WTC11 (cell line): ENCODE measurements at regions not wholly inside any gene's neighbourhood (a gene's known extent, or its start where the extent isn't known, plus 50 kb on each side); places are given as distances from the start of the nearest gene placed in this dataset.

Source experiments
- ATAC-seq: fragments of 200-7000 bp; cut with Tn5 transposase; 2 replicates; pipeline ENCODE4 v1.10.0; 2021; ENCODE audit warnings: mild to moderate bottlenecking, moderate library complexity
- CTCF ChIA-PET: fragments of 300-600 bp; sonication (Branson Sonifier 250); formaldehyde crosslinking; loops from one replicate; lab custom pipeline; 2021; ENCODE audit warnings: antibody characterized with exemption; lab: Charles Lee
- POLR2A ChIA-PET: fragments of 350-600 bp; sonication (Branson Sonifier 250); formaldehyde crosslinking; loops from one replicate; lab custom pipeline; 2021; ENCODE audit warnings: antibody characterized with exemption; lab: Charles Lee
- DNase-seq: peaks from one replicate; pipeline ENCODE4 v3.0.0; 2021; ENCODE audit warnings: low spot score
- H3K27ac Mint-ChIP-seq: 2 replicates; pipeline ENCODE4 v1.8.0; 2021; ENCODE audit warnings: mixed read lengths
- H3K27me3 Mint-ChIP-seq: 2 replicates; pipeline ENCODE4 v1.8.0; 2021; ENCODE audit warnings: low read depth, mild to moderate bottlenecking, moderate library complexity, mixed read lengths
- H3K36me3 Mint-ChIP-seq: 2 replicates; pipeline ENCODE4 v1.8.0; 2021; ENCODE audit warnings: mixed read lengths
- H3K4me1 Mint-ChIP-seq: 2 replicates; pipeline ENCODE4 v1.8.0; 2022; ENCODE audit warnings: mixed read lengths
- H3K4me3 Mint-ChIP-seq: 2 replicates; pipeline ENCODE4 v1.8.0; 2021; ENCODE audit warnings: mild to moderate bottlenecking, moderate library complexity, mixed read lengths
- H3K9me3 Mint-ChIP-seq: 2 replicates; pipeline ENCODE4 v1.8.0; 2021; ENCODE audit warnings: mixed read lengths
- ATF6 ChIP-seq: sonication (generic); formaldehyde crosslinking; IDR thresholded peaks from 2 replicates; pipeline ENCODE4 v1.8.1; 2023; ENCODE audit warnings: mild to moderate bottlenecking, missing genetic modification reagents
- FOXK1 ChIP-seq: sonication (generic); formaldehyde crosslinking; IDR thresholded peaks from 2 replicates; pipeline ENCODE4 v1.8.0; 2022; ENCODE audit warnings: mild to moderate bottlenecking, moderate library complexity, missing genetic modification reagents
- GTF2I ChIP-seq: fragments of 250-450 bp; sonication (Bioruptor Pico); conservative IDR thresholded peaks from 2 replicates; pipeline ENCODE4 v1.4.0; 2021; ENCODE audit warnings: mild to moderate bottlenecking
- HMGXB4 ChIP-seq: sonication (generic); formaldehyde crosslinking; IDR thresholded peaks from 2 replicates; pipeline ENCODE4 v1.8.1; 2023; ENCODE audit warnings: mild to moderate bottlenecking, moderate library complexity, missing genetic modification reagents
- KAT7 ChIP-seq: sonication (generic); formaldehyde crosslinking; IDR thresholded peaks from 2 replicates; pipeline ENCODE4 v1.8.1; 2023; ENCODE audit warnings: missing genetic modification reagents, mild to moderate bottlenecking, borderline replicate concordance
- MAX ChIP-seq: sonication (generic); formaldehyde crosslinking; IDR thresholded peaks from 2 replicates; pipeline ENCODE4 v1.8.0; 2022; ENCODE audit warnings: mild to moderate bottlenecking, missing genetic modification reagents
- NFYB ChIP-seq: sonication (generic); formaldehyde crosslinking; conservative IDR thresholded peaks from 2 replicates; pipeline ENCODE4 v1.8.0; 2022; ENCODE audit warnings: low read depth, missing genetic modification reagents
- PREB ChIP-seq: sonication (generic); formaldehyde crosslinking; IDR thresholded peaks from 2 replicates; pipeline ENCODE4 v1.8.1; 2022; ENCODE audit warnings: mild to moderate bottlenecking, missing genetic modification reagents, moderate library complexity, borderline replicate concordance
- SMAD3 ChIP-seq: sonication (generic); formaldehyde crosslinking; IDR thresholded peaks from 2 replicates; pipeline ENCODE4 v1.8.0; 2022; ENCODE audit warnings: missing genetic modification reagents, mild to moderate bottlenecking, borderline replicate concordance
- SOX15 ChIP-seq: fragments of 250-450 bp; sonication (Bioruptor Pico); IDR thresholded peaks from 2 replicates; pipeline ENCODE4 v1.9.0; 2021; ENCODE audit warnings: mild to moderate bottlenecking
- ZNF232 ChIP-seq: sonication (generic); formaldehyde crosslinking; IDR thresholded peaks from 2 replicates; pipeline ENCODE4 v1.8.0; 2022; ENCODE audit warnings: mild to moderate bottlenecking, missing genetic modification reagents
- ZNF671 ChIP-seq: fragments of 250-450 bp; sonication (Bioruptor Pico); IDR thresholded peaks from 2 replicates; pipeline ENCODE4 v1.8.0; 2021; ENCODE audit warnings: mild to moderate bottlenecking
- TF ChIP-seq, protein P1 (sequence below): sonication (generic); formaldehyde crosslinking; conservative IDR thresholded peaks from 2 replicates; pipeline ENCODE4 v1.8.1; 2022; ENCODE audit warnings: mild to moderate bottlenecking, missing genetic modification reagents
- TF ChIP-seq, protein P2 (sequence below): sonication (generic); formaldehyde crosslinking; IDR thresholded peaks from 2 replicates; pipeline ENCODE4 v1.8.0; 2023; ENCODE audit warnings: mild to moderate bottlenecking, missing genetic modification reagents
- TF ChIP-seq, protein P3 (sequence below): sonication (generic); formaldehyde crosslinking; IDR thresholded peaks from 2 replicates; pipeline ENCODE4 v1.8.0; 2022; ENCODE audit warnings: mild to moderate bottlenecking, missing genetic modification reagents

DNA sequence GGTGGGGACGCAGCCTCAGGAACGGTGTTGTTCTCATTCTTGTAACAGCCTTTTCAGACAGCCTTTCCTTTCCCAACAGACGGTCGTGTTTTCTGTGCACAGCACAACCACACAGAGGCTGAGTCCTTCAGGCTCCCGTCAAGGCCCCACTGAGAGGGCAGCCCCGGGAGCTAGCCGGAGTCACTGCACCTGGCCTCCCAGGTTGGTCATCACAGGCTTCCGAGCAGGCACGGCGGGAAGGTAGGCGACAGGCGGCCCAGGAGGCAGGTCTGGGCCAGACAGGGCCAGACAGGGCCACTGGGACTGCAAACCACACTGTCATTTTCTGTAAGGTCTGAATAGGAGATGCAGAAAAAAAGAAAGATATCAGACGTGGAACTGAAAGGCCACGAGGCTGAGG is 570.8 kb downstream of the GALR1 start:
- no peak for ATAC-seq
- no peak overlapping the region for H3K4me3 Mint-ChIP-seq
- CTCF ChIA-PET = no interaction called here

DNA sequence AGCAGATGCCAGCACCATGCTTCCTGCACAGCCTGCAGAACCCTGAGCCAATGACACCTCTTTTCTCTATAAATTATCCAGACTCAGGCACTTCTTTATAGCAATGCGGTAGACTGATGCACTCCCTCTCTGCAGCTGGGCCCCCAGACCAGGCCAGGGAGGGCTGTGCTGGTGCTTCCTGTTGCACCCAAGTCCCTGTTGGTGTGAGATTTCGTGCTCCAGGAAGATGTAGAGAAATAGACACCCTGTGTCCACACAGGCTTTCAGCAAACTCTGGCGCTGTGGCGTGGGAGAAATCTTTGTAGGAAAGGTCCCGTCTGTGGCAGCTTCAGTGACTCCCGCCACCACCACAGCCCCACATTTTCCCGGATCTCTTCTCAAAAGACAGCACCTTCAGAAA is 572.2 kb downstream of the GALR1 start:
- ChIA-PET POLR2A (no interaction called here), CTCF (no interaction called here)
- H3K9me3 Mint-ChIP-seq = peaks cover 54% of the 10 kb centered on the region
- no peaks in the 10 kb centered on the region for H3K4me1 Mint-ChIP-seq
- H3K27ac Mint-ChIP-seq = no peak overlapping the region
- ATAC-seq = no peak
- TF ChIP-seq ZNF671 (CRISPR knock-in tag) (no peak), PREB (CRISPR knock-in tag) (no peak), SMAD3 (no peak), NFYB (CRISPR knock-in tag) (no peak), SOX15 (CRISPR knock-in tag) (no peak), FOXK1 (CRISPR knock-in tag) (no peak), HMGXB4 (CRISPR knock-in tag) (no peak), ZNF232 (no peak), KAT7 (CRISPR knock-in tag) (no peak), MAX (CRISPR knock-in tag) (no peak), ATF6 (CRISPR knock-in tag) (no peak)
- TF ChIP-seq, protein P1, sequence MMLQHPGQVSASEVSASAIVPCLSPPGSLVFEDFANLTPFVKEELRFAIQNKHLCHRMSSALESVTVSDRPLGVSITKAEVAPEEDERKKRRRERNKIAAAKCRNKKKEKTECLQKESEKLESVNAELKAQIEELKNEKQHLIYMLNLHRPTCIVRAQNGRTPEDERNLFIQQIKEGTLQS (CRISPR knock-in tag) = no peak
- TF ChIP-seq, all 79 proteins: peak for 0
- no peak for DNase-seq
- Mint-ChIP-seq H3K4me3 (no peak overlapping the region), H3K36me3 (peaks cover 21% of the 10 kb centered on the region), H3K27me3 (peaks cover 8% of the 10 kb centered on the region)

More for the DNA sequence above, 570.8 kb downstream of the GALR1 start:
- TF ChIP-seq, protein P2, sequence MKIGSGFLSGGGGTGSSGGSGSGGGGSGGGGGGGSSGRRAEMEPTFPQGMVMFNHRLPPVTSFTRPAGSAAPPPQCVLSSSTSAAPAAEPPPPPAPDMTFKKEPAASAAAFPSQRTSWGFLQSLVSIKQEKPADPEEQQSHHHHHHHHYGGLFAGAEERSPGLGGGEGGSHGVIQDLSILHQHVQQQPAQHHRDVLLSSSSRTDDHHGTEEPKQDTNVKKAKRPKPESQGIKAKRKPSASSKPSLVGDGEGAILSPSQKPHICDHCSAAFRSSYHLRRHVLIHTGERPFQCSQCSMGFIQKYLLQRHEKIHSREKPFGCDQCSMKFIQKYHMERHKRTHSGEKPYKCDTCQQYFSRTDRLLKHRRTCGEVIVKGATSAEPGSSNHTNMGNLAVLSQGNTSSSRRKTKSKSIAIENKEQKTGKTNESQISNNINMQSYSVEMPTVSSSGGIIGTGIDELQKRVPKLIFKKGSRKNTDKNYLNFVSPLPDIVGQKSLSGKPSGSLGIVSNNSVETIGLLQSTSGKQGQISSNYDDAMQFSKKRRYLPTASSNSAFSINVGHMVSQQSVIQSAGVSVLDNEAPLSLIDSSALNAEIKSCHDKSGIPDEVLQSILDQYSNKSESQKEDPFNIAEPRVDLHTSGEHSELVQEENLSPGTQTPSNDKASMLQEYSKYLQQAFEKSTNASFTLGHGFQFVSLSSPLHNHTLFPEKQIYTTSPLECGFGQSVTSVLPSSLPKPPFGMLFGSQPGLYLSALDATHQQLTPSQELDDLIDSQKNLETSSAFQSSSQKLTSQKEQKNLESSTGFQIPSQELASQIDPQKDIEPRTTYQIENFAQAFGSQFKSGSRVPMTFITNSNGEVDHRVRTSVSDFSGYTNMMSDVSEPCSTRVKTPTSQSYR (CRISPR knock-in tag) = no peak
- TF ChIP-seq, protein P3, sequence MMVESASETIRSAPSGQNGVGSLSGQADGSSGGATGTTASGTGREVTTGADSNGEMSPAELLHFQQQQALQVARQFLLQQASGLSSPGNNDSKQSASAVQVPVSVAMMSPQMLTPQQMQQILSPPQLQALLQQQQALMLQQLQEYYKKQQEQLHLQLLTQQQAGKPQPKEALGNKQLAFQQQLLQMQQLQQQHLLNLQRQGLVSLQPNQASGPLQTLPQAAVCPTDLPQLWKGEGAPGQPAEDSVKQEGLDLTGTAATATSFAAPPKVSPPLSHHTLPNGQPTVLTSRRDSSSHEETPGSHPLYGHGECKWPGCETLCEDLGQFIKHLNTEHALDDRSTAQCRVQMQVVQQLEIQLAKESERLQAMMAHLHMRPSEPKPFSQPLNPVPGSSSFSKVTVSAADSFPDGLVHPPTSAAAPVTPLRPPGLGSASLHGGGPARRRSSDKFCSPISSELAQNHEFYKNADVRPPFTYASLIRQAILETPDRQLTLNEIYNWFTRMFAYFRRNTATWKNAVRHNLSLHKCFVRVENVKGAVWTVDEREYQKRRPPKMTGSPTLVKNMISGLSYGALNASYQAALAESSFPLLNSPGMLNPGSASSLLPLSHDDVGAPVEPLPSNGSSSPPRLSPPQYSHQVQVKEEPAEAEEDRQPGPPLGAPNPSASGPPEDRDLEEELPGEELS (CRISPR knock-in tag) = no peak
- TF ChIP-seq HMGXB4 (CRISPR knock-in tag) = no peak
- no peak for TF ChIP-seq GTF2I (CRISPR knock-in tag)
- Mint-ChIP-seq H3K4me1 (no peaks in the 10 kb centered on the region), H3K9me3 (peaks cover 57% of the 10 kb centered on the region), H3K27me3 (peaks cover 8% of the 10 kb centered on the region), H3K27ac (no peak overlapping the region), H3K36me3 (peaks cover 25% of the 10 kb centered on the region)
- POLR2A ChIA-PET = no interaction called here
- DNase-seq = no peak
